Right lobe of liver (tissue), 4 donors: ENCODE measurements at regions not wholly inside any gene's neighbourhood (a gene's known extent, or its start where the extent isn't known, plus 50 kb on each side); places are given as distances from the start of the nearest gene placed in this dataset.

Source experiments
- POLR2A ChIP-seq: fragments of 450-650 bp; IDR thresholded peaks from one replicate; pipeline ENCODE4 v1.6.1; 2017; ENCODE audit warnings: antibody characterized with exemption, mild to moderate bottlenecking
- TF ChIP-seq, protein P1 (sequence below), 4 donors: fragments of 200-600 bp in 3 of 4; fragments of 450-650 bp in 1 of 4; IDR thresholded peaks; one replicate each; pipeline versions ENCODE4 v1.5.1 to v1.8.0; 2016 to 2022; ENCODE audit warnings: antibody characterized with exemption in 4 of 4, mild to moderate bottlenecking in 2 of 4
- donor health status: DM: no; HTN: no; CAD: no.
- donor health status: DM: no; HTN: no; CAD: no.
- donor health status: DM: no; HTN: yes; CAD: no.

DNA sequence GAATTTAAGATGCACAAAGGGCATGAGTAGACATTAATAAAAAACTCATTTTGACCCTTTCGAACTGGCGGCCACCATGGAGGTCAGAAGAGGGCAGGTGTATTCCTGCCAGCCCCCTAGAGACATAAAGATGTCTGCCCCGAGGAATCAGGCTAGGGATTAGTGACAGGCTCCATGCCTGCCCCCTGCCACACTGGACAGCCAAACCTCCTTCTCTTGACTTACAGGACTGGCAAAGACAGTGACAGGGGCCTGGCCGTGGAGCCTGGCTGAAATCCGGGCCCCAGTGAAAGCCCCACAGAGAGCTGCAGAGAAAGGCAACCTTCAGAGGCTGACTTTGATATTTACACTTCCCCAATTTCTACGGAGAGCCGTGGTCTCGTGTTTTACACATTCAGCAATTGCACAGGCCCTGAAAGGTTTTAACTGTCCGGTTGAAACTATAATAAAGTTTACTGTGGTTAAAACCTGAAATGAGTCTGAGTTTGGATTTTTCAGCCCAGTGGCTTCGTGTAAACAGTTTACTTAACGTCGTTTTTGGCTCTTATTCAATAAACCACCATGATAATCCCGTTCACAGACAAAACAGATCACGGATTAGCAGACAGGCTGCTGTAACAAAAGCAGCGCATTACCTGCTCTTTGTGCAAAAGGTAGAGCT, 243.9 kb upstream of the MYOCD start:
- TF ChIP-seq, protein P1, sequence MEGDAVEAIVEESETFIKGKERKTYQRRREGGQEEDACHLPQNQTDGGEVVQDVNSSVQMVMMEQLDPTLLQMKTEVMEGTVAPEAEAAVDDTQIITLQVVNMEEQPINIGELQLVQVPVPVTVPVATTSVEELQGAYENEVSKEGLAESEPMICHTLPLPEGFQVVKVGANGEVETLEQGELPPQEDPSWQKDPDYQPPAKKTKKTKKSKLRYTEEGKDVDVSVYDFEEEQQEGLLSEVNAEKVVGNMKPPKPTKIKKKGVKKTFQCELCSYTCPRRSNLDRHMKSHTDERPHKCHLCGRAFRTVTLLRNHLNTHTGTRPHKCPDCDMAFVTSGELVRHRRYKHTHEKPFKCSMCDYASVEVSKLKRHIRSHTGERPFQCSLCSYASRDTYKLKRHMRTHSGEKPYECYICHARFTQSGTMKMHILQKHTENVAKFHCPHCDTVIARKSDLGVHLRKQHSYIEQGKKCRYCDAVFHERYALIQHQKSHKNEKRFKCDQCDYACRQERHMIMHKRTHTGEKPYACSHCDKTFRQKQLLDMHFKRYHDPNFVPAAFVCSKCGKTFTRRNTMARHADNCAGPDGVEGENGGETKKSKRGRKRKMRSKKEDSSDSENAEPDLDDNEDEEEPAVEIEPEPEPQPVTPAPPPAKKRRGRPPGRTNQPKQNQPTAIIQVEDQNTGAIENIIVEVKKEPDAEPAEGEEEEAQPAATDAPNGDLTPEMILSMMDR (IDR thresholded peaks at IDR 0.05), result no peak
- TF ChIP-seq POLR2A, result no peak
